SK-MEL-5 (cell line): ENCODE measurements at regions not wholly inside any gene's neighbourhood (a gene's known extent, or its start where the extent isn't known, plus 50 kb on each side); places are given as distances from the start of the nearest gene placed in this dataset.
"Not testable (repeated sequence)": the region's sequence is repeated elsewhere in the genome, so short reads cannot be mapped to it uniquely, and the experiment has no call there.

ENCODE experiments used
- DNase-seq: peaks from one replicate; pipeline ENCODE4 v3.0.0-alpha.2; 2016; ENCODE audit warnings: low read depth, low spot score
- in situ Hi-C: cut with HindIII; loops from 2 replicates; pipeline ENCODE4 v1.10.0; 2016; ENCODE audit warnings: low sequenced_read_pairs, high pct_unique_total_duplicates, low pct_unique_long_range_greater_than_20kb

DNA sequence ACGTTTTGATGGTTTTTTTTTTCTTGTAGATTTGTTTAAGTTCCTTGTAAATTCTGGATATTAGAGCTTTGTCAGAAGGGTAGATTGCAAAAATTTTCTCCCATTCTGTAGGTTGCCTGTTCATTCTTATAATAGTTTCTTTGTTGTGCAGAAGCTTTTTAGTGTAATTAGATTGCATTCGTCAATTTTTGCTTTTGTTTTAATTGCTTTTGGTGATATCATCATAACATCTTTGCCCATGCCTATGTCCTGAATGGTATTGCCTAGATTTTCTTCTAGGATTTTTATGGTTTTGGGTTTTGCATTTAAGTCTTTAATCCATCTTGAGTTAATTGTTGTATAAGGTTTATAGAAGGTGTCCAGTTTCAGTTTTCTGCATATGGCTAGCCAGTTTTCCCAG lies 98.1 kb upstream of the ATP8A1 start:
- in situ Hi-C loops, DNase-seq: not testable (repeated sequence)

DNA sequence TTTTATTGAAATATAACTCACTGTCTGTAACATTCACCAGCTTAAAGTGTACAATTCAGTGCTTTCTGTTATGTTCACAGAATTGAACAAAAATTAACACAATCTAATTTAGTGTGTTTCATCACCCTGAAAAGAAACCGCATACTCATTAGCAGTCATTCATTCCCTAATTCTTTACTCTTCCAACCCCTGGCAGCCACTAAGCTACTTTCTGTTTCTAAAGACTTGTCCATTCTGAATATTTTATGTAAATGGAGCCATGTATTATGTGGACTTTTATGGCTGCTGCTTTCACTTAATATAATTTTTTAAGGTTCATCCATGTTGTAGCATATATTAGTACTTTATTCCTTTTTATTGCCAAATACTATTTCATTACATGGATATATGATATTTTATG lies 94.7 kb upstream of the ATP8A1 start:
- in situ Hi-C loops, result no loop called here
- DNase-seq, result no peak

DNA sequence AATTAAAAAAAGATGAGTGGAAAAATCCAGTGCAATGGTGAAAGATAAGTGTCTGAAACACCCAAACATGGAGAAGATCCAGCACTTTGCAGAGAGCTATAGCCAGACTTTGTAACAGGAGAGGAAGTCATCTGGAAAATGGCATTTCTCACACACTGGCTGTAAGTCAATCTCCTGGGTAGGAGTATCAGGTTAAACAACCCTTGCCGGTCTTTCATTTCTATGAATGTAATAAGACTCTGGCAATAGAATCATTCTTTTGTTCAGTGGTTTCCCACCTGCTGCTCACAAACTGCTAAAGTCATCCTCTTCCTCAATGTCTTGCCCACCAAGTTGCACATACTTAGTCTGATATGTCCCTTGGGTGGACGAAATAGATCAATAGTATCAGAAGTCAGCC lies 94.0 kb upstream of the ATP8A1 start:
- in situ Hi-C loops, result no loop called here

DNA sequence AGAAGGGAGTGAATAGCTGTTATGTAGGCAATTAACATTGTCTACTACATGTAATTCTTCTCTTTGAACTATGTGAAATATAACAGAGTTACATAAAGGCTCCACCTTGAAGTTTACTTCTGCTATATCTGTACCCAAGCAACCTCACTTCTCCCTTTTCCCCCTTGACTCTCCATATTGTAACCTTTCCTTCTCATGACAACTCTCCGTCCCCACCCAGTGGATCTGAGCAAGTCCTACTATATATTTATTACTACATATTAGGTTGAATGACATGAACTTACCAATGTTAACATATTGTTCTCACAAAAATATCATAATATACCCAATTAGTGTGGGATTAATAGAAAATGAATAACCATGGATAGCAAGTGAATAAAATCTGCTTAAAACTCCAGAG lies 93.2 kb upstream of the ATP8A1 start:
- in situ Hi-C loops, result no loop called here
- DNase-seq, result peak; percentile 11

More for the DNA sequence above, 94.0 kb upstream of the ATP8A1 start:
- DNase-seq, result no peak

DNA sequence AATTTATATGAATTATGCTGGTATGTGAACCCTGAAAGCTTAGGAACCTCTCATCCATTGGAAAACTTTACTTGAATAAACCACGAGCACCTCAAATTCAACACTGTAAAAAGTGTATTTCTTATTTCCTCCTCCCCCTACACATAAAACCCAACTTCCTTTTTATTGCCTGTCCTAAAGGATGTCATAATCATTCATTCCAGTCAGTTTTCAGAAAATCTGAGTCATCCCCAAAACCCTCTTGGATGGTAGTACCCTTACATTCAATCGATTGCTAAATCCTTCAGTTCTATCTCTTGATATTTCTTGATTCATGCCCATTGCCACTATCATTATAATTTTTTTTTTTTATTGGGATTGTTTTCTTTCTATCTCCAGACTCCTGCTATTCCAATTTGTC lies 91.1 kb upstream of the ATP8A1 start:
- in situ Hi-C loops, result no loop called here
- DNase-seq, result no peak

DNA sequence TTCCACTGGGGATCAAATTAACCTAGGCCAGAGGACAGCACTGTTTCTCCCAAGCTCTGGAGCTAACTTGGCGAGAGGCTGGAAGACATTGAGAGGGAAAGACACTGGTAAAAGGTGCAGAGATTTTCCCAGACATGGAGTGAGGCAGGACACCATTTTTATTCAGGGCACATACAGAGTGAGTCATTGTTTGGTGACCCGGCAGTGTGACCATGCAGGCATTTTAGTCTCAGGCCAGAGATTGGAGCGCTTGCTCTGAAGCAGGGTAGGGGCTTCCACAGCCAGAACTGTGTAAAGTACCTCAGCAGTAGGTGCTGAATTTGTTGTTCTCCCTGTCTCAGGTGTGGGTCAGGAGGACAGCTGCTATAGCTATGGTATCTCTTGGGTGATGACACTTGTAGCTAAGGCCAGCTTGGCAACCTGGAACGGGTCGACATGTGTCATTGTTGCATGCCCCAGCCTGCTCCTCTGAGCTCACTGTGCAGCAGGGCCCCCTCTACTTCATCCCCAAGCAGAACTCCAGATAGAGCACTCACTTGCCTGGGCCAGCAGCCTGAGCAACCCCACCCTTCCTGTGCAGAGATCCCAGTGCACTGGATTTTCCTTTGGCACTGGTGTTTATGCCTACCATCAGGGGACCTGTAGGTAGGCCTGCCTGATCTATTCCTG lies 79.8 kb upstream of the ATP8A1 start:
- DNase-seq, result no peak
- in situ Hi-C loops, result no loop called here

DNA sequence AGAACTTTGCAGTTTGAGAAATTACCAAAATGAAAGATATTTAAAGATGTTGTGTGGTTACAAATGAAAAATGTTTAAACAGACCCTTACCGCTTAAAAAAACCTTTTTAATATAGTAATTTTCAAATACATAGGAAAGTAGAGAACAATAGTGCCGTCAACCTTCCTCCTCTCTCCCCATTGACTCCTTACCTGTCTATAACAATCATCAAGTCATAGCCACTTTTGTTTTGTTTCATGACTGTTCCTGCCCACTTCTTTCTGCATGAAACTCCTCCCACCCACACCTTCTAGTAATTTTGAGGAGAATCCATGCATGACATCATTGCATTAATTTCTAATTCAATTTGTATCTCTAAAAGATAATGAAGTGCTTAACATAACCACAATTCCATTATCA lies 76.5 kb upstream of the ATP8A1 start:
- in situ Hi-C loops, result no loop called here
- DNase-seq, result no peak

DNA sequence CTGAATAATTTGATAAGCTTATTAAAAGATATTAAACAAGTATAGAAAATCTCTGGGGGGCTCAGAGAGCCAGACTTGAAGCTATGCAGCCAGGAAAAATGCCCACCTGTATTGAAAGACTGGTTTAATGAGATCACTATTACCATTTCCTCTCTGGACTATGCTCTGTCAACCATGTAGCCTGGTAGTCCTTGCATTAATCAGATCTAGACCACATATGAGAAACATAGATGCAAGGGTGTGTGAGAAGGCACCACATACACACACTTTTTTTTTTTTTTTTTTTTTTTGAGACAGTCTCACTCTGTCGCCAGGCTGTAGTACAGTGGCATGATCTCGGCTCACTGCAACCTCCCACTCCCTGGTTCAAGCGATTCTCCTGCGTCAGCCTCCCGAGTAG lies 75.9 kb upstream of the ATP8A1 start:
- in situ Hi-C loops, result no loop called here
- DNase-seq, result no peak

DNA sequence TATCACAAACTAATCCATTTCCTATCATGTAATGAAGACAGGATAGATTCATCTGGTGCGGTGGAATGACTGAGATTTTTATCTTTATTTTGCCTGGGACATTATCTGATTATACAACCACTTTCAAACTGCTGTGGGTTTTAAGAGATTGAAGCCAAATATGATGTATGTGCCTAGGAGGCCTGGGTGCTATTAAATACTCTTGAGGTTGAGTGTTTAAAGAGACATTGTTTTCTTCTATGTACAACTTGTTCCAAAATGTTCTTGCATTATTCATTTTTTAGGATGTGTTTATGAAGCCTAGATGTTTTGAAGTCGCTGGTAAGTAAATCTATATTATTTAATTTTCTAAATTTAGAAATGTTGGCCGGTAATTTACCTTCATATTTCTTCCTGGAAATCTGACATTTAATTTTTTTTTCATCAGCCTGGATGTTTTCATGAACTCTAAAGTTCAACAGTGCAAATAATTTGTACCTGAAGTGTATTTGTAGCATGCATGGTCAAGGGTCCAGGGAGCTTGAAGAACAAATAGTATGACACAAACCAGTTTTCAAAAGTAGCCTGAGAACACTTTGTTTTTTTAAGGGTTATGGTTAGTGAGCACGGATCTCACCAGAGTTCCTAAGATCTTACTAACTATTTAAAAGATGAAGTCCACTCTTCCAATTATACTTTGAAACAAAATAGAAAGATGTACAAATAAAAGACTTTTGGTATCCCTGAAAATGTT lies 72.8 kb upstream of the ATP8A1 start:
- in situ Hi-C loops, result no loop called here
- no peak for DNase-seq

DNA sequence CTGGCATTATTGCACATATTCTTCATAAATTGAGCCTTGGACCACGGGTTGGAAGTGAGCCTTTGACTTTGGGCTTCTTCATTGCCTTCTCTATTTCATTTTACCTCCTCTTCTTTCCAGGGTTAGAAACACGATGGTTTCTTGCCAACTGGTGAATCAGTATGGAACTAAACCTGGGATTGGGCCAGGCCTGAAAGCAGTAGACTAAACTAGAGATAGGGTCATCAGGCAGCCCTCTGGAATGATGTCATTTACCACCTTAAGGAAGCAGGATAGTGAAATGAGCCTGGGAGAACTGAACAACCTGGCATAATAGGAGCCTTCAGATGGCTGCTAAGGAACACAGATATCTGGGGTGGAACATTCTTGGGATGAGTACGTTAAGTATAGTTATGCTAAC lies 67.5 kb upstream of the ATP8A1 start:
- DNase-seq, result no peak
- in situ Hi-C loops, result no loop called here

DNA sequence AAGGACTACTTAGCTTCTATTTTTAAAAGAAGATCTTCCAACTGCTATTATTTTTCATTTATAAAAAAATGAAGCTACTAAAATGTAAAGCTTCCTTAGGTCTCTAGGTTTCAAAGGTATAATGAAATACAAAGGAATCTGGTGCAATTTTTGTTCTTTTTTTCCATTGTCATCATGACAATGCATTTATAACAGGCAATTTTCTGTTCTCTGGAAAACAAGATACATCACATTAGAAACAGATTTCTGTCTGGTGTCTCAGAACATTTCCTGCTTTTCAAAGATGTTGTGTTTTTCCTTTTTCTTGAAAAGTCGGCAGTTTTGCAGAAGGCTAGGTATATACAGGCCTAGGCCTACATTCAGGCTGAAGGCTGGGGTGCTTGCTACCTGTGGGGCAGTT lies 63.6 kb upstream of the ATP8A1 start:
- DNase-seq, result no peak
- in situ Hi-C loops, result no loop called here

DNA sequence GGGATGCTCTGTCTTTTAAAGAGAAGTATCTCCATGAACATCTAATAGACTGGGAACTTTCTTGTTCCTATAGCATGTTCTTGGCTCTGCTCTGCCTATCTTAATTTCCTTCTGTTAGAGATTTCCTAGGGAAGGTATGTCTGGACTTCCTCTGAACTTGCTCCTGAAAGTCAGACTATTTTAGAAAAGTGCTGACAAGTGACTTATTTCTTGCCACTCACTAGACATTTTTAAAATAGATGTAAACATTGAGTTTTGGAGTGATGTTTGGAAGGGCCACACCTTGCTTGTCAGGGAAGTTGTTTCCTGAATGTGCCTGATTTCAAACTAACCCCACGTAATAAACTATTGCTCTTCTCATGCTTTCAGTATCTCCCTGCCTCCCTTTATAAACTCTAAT lies 62.4 kb upstream of the ATP8A1 start:
- in situ Hi-C loops, result no loop called here
- no peak for DNase-seq

DNA sequence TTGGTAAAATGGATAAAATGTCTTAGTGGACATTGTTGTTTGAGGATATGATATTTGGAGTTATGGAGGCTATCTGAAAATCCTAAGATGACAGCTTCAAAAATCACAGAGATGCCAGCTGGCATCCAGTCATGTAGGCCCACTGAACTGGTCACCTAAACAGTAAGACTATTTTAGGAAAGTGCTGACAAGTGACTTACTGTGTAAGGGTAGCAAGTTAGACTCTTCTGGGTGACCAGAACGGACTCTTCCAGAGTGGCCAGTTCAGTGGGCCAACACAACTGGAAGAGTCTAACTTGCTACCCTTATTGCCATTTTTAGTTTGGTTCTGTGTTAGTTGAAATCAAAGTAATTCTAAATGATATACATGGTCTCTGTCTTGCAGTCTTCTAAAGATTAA lies 61.4 kb upstream of the ATP8A1 start:
- in situ Hi-C loops, result no loop called here
- DNase-seq, result no peak

DNA sequence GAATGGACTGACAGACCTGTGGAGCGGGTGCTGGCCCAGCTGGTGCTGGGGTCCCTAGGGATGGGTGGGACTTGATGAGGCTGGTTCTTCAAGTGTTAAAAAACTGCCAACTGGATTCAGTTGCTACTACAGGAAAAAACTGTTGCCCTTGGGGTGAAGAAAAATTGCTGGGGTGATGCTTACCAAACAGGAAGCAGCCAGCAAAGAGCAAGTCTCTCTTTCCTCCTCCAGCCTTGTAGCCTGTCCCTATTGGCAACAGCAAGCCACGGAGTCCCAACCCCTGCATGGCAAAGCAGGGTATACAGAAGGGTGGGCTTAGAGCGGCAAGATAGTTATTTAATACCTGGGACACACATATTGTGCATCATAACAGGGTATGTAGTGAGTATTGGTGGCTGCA lies 60.1 kb upstream of the ATP8A1 start:
- in situ Hi-C loops, result no loop called here

DNA sequence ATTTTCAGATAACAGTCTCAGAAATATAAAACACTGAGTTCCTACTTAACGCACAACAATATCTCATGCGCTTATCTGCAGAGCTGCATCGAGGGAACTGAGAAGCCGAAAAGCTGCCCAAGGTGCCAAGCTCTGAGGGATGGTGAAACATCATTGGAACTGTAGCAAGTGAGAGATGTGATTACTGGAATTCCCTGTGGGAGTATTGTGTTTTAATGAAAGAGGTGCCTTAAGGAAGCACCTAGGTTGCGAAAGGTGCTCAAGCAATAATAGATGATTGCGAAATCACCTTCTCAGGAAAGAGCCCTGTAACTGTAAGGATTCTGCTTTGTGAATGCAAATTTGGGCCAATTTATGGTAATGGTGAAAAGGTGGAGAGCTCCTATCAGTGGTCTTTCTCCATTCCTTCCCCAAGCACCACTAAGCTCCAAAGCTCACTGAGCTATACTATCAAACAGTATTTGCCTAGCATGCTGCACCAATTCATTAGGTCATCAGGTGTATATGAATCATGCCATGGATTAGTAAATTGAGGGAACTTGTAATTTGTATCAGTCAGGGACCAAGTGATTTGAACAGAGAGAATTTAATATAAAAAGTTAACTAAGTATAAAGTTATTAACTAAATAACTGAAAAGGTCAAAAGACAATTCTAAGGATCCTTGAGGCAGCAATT lies 59.0 kb upstream of the ATP8A1 start:
- in situ Hi-C loops, result no loop called here
- no peak for DNase-seq

More for the DNA sequence above, 60.1 kb upstream of the ATP8A1 start:
- no peak for DNase-seq

DNA sequence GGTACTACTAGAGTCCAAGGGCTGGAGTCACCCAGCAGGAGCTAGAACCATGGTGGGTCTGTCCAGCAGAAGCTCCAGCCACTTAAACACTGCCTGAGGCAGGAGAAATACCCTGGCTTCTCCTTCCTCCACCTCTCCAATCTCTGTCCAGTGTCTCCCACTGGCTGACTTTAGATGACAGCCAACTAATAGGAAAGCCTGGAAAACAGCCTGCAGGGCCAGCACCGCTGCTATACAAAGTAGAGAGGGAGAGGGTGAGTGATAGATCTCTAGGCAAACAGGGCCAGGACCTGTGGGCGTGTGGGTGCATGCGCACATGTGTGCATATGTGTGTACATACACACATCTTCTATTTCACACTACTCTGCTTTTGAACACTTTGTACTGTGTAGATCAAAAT lies 56.5 kb upstream of the ATP8A1 start:
- in situ Hi-C loops, result no loop called here
- no peak for DNase-seq

DNA sequence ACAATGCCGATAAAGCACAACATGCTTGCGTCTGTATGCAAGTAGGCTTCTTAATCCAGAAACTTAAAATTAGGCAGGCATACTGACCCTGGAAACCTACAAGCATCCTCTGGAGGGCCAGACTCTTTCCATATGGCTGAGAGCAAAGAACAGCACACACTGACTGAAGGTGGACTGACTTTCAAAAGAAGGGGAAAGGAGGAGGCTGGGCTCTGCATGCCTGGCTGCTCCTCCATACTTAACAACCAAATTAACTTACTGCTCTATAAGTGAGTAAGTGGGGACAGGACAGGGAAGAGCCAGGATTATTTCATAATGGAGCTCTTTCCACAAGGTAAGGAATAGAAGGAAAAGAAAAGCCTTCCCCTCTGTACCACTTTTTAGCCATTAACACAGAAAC lies 55.9 kb upstream of the ATP8A1 start:
- DNase-seq, result no peak
- in situ Hi-C loops, result no loop called here

DNA sequence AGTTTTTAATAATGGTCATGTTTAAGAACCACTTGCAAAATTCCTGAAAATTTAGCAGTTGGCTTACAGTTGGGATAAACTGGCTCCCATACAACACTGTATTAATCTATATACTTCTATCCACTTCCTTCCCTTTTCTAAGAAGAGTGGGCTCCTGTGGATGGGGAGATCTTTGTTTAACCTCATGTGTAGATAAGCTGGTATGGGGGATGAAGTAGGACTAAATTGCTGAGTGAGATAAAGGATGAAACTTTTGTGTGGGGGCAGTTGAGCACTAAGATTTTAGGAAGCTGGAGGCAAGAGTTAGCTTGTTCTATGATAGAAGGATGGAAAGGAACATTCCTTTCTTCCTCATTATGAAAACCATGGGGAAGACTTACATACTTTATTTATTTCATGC lies 54.6 kb upstream of the ATP8A1 start:
- DNase-seq, result no peak
- in situ Hi-C loops, result no loop called here

DNA sequence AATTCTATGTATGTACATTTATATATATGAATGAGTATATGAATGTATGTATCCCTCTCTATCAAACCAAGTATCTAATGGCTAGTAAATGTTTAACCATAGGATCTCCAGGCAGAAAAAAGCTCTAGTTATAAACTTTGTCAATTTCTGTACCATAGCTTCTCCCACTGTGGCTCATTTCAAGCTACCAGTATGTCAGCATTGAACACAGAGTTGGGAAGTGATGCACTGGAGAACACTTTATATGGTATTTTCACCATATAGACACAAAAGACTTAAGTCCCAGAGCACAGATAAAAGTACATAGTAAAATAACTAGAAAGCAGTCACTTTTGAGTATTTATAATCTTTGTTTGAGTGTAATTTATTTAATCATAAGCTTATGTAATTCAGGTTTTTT lies 53.9 kb upstream of the ATP8A1 start:
- in situ Hi-C loops, result no loop called here
- no peak for DNase-seq
